Stimulated activated CD8-positive, alpha-beta memory T cell treated with anti-CD3 and anti-CD28 coated beads, Interleukin-4, amount 100 ng/mL, for 48 hours (primary cell): ENCODE measurements at regions not wholly inside any gene's neighbourhood (a gene's known extent, or its start where the extent isn't known, plus 50 kb on each side); places are given as distances from the start of the nearest gene placed in this dataset.
"Not testable (repeated sequence)": the region's sequence is repeated elsewhere in the genome, so short reads cannot be mapped to it uniquely, and the experiment has no call there.

Experiments used
- DNase-seq: peaks from one replicate; pipeline ENCODE4 v3.0.0-alpha.2; 2020

DNA sequence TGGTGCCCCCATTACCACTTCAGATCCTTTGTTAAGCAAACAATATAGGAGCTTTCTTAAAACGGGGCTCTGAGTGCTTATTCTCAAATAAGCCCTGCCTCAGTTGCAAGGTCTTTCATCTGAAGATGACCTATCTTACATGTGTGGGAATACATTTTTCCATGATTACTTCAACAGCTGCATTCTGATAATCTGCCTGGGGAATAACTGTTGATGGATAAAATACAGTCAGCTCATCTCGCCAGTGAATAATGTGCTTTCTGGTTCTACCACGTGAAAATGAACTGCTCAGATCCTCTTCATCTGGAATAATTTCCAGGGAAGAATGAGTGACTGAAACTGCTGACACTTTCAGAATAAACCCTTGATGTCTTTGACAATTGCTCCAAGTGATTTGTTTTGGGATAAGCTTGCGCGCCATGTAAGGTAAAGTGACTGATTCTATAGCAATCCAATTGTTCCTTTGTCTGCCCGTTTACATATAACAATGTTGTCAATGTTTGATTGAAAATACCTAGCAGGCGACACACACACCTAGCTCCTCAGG, 161.3 kb downstream of the RTL9 start:
- no peak for DNase-seq

DNA sequence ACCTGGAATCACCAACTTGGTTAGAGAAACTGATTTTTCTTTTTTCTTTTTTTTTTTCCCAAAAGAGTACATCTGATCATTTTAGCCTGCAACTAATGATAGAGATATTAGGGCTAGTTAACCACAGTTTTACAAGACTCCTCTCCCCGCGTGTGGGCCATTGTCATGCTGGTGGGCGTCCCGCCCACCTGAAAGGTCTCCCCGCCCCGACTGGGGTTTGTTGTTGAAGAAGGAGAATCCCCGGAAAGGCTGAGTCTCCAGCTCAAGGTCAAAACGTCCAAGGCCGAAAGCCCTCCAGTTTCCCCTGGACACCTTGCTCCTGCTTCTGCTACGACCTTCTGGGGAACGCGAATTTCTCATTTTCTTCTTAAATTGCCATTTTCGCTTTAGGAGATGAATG, 162.0 kb downstream of the RTL9 start:
- not testable (repeated sequence) for DNase-seq

DNA sequence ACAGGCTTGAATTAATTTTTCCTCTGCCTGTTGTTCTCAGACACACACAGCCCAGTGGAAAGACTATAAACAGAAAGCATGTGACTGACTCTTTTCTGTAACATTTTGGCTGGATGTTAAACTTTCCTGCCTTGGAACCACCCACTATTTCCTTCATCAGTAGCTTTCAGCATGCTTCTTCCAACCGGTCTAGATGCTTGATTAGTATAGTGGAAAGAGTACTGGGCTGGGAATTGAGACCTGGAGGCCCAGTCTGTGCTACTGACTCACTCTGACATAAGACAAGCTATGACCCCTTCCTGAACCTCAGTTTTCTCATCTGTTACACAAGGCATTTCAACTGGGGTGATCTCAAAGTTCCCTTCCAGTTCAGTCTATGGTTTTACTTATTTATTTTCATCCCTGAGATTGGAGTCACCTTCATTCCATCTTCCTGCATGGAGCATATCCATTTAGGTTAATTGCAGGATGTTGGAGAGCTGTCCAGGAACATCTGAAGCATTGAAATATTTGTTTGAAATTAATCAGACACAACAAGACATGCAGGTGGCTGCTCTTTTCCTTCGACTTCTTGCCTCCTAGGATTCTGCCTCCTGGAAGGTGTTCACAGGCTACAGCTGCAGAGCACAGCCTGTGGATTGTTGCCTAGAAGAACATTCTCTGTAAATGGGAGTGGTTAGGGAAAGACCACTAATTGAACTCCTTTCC, 173.4 kb downstream of the RTL9 start:
- DNase-seq = no peak

DNA sequence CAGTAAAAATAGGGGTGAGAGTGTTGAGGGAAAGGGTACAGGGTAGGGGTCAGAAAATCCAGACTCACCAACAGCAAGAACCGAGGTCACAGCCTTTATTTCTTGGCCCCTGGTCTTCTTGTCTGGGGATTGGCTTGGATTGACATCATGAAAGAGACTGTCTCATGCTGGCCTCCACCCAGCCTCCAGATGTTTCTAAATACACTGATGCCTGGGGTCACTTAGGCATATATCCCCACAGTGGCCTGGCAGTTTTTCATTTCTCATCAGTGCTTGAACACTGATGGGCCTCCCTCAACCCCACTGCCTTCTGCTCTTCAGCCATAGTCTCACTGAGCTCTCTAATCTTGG, 173.9 kb downstream of the RTL9 start:
- no peak for DNase-seq

DNA sequence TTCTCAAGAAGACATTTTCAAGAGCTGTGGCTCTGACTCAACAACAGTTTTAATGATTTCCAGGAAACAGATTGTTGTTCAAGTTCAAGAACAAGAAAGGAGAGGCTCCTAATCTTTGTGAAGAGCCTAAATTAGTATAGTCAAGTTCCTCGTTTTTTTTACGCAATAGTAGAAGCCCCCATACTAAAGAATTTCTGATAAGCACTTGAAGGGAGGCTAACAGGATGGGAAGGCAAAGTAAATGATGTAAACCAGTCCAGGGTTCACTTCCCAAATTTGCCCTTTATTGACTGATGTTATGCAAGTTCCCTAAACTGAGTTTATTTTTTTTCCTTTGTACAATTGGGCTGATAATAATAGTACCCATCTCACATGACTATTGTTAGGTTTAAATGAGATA, 178.2 kb downstream of the RTL9 start:
- no peak for DNase-seq

DNA sequence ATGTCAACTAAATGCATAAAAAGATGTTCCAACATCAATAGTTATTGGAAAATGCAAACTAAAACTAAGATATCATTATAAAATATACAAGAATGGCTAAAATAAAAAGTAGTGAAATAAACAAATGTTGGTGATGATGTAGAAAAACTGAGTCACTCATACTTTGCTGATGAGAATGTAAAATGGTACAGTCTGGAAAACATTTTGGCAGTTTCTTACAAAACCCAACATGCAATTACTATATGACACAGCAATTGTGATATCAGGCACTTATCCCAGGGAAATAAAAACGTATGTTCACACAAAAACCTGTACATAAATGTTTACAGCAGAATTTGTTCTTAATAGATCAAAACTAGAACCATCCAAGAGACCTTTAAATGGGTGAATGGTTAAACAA, 182.6 kb downstream of the RTL9 start:
- DNase-seq = no peak

DNA sequence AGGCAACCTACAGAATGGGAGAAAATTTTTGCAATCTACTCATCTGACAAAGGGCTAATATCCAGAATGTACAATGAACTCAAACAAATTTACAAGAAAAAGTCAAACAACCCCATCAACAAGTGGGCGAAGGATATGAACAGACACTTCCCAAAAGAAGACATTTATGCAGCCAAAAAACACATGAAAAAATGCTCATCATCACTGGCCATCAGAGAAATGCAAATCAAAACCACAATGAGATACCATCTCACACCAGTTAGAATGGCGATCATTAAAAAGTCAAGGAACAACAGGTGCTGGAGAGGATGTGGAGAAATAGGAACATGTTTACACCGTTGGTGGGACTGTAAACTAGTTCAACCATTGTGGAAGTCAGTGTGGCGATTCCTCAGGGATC, 192.2 kb downstream of the RTL9 start:
- DNase-seq = not testable (repeated sequence)

DNA sequence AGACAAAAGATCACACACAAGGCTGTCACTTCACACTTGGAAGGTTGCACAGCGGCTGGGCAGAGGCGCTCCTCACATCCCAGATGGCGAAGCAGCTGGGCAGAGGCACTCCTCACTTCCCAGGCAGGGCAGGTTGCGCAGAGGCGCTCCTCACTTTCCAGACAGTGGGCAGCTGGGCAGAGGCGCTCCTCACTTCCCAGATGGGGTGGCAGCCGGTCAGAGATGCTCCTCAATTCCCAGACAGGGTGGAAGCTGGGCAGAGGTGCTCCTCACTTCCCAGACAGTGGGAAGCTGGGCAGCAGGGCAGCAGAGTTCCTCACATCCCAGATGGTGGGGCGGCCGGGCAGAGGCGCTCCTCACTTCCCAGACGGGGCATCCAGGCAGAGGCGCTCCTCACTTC, 199.2 kb downstream of the RTL9 start:
- no peak for DNase-seq

DNA sequence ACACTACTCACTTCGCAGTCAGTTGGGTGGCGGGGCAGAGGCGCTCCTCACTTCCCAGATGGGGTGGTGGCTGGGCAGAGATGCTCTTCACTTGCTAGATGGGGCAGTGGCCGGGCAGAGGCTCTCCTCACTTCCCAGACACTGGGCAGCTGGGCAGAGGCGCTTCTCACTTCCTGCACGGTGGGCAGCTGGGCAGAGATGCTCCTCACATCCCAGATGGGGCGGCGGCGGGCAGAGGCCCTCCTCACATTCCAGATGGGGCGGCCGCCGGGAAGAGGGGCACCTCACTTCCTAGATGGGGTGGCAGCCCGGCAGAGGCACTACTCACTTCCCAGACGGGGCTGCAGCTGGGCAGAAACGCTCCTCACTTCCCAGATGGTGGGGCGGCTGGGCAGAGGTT, 199.8 kb downstream of the RTL9 start:
- DNase-seq = no peak

DNA sequence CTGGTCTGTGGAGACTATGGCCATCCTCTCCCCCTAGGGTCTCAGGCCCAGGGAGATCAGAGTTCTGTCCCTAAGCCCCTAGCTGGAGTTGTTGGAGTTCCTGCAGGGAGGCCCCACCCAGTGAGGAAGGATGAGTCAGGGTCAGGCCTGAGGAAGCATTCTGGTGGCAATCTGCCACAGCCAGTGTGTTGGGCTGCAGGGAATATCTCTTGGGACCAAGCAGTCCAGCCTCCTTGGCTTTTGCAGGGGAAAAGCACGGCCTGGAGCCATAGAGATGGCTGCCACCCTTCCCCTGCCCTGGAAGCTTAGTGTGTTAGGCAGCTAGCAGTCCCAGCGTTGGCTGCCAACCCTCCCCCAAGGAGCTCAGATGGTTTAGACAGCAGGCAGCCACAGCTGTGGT, 202.4 kb downstream of the RTL9 start:
- no peak for DNase-seq

DNA sequence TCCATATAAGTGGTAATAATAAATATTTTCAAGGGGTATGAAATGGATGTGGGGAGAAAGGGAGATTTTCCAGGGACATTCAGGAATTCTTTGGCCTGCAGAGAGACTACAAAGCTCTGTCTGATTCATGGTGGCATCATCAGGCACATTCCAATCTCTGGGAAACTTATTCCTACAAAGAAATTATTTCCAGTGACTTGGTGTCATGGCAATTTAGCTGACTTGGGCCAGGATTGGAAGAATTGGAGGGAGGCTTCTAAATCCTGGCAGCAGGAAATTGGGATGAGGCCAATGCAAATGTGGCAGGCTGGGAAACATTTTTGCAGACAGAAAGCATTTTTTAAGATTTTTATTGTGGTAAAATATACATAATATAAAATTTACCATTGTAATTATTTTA, 204.6 kb downstream of the RTL9 start:
- DNase-seq = no peak

DNA sequence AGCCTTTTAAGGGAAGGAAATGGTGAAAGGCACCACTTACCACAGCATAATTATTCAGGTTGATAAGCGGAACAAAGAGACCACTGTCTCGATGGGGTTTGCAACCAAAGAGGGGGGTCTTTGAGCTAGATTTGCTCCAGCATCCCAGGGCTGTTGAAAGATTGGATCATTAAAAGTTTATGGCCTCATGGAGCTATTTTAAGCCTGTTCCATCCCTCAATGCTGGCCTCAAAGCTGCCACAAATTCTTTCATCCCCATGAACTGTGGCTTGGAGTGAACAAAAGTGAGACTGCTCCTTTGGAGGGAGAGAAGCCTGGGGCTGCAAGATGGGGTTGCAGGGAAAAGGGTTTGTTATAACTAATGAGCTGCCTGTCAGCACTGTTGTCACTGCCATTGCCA, 209.8 kb downstream of the RTL9 start:
- no peak for DNase-seq

DNA sequence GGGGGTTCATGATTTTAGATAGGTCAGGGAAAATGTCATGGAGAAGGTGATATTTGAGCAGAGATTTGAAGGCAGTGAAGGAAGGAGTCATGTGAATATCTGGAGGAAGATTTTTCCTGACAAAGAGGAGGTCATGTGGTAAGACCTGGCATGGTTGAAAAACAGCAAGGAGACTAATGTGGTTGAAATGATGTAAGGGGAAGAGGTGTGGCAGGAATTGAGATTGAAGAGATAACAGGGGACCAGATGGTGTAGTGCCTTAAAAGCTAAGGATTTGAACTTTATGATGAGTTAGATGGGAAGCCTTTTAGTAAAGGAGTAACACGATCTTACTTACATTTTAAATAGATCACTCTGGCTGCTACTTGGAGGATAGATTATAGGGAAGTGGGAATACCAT, 210.9 kb downstream of the RTL9 start:
- DNase-seq = no peak

DNA sequence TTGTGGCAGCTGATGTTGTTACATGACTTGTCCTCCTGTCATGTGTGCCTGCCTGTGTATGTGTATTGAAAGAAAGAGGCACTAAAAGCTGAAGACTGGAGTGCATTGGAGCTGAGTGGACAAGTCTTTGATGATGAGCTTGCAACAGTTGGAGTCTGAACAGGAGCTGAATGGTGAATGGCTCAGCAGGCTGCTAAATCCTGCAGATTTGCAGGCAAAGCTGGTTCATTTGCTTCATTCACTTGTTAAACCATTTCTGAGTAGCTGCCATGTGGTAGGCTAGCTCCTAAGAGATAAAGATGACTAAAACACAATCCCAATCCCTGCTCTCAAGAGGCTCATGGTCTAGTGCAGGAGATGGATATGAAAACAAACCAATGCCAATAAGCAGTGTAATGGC, 217.3 kb downstream of the CHRDL1 start:
- no peak for DNase-seq

DNA sequence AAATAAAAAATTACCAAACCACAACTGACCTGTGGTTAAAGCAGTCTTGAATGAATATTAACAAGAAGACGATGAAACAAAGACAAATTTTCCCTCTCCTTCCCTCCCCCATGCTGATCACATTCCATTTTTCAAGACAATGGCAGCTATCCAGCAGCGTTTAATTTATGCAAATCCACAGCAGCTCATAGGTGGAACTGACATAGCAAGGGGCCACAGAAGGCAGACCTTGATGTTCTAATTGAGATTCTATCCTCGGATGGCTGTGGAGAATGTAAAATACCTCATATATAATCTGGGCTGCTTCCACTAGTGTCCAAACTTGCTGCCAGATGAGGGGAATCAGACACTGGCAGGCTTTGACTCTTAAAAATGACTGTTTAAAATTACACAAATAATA, 211.5 kb downstream of the CHRDL1 start:
- DNase-seq = no peak

DNA sequence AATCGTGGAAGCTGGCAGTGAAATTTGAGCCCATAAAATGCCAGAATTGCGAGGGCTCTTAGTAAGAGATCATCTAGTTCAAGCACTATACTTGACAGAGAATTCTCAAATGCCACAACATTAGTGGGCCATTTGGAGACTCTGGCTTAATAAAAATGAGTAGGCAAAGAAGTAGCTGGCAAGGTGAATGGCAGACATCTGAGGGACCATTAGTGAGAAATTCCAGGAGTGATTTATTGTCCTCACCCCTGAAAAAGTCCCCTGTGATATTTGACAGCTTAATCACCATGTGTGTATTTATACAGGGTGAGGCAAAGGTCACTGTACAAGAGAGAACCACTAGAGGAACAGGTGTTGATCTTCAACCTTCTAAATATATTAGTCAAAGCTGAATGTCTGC, 207.5 kb downstream of the CHRDL1 start:
- DNase-seq = no peak

DNA sequence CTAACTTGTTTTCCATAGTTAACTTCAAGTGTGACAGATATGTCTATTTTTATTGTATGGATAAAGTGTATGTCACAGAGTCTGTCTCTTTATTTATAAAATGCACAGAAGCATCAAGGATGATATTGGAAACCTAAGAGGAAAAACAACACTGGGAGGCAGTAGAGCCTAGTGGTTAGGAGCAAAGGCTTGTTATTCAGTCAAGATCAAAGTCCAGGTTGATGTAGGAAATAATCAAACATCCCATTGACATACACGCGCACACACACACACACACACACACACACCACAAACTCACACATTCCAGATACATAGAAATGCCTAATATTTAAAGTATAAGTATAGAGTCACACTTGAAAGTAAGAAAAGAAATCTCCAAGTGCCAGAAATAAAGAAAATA, 206.8 kb downstream of the CHRDL1 start:
- DNase-seq = no peak

DNA sequence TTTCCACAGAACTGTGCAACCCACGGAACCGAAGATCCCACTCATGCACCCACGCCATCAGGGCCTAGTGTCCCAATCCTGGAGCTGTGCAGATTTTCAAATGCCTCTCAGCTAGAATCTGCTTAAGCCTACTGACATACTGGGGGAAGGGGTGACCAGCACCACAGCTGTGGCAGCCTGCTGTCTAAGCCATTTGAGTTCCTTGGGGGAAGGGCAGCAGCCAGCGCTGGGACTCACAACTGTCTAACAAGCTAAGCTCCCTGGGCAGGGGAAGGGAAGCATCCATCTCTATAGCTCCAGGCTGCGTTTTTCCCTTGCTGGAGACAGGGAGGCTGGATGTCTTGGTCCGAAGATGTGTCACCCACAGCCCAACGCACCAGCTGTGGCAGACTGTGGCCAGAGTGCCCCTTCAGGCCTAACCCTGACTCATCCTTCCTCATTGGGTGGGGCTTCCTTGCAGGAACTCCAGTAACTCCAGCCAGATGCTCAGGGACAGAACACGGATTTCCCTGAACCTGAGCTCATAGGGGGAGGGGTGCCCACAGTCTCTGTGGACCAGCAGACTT, 194.8 kb downstream of the CHRDL1 start:
- DNase-seq = no peak

DNA sequence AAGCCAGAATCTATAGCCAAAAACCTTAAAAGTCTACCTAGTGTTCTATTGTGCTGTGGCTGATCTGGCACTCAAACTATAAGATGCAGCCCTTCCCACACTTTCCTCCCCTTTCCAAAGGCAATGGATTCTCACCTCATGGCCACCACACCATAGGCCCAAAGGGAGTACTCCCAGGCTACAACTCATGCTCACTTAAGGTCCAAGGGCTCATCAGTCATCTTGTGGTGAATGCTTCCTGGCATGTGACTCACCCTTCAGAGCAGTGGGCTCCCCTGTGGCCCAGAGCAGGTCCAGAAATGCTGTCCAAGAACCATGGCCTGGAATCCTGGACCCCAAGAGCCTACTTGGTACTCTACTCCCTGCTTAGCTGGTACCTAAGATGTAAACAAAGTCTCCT, 181.0 kb downstream of the CHRDL1 start:
- DNase-seq = no peak
